SK-N-SH (cell line): ENCODE measurements at regions not wholly inside any gene's neighbourhood (a gene's known extent, or its start where the extent isn't known, plus 50 kb on each side); places are given as distances from the start of the nearest gene placed in this dataset.

Experiments used
- MXI1 ChIP-seq: IDR thresholded peaks from 2 replicates; pipeline ENCODE4 v1.6.1; 2012; ENCODE audit warnings: mild to moderate bottlenecking, low read depth, low read length, improper control_type of control experiment
- REST ChIP-seq: IDR thresholded peaks from 2 replicates; pipeline ENCODE4 v1.6.1; 2012; ENCODE audit warnings: mild to moderate bottlenecking, low read depth, low read length, moderate library complexity
- SIN3A ChIP-seq: IDR thresholded peaks from 2 replicates; pipeline ENCODE4 v1.6.1; 2012; ENCODE audit warnings: low read depth, mild to moderate bottlenecking, low read length, moderate library complexity, borderline replicate concordance

GRCh38 chr11:105491394-105491793 lies 118.5 kb upstream of the GRIA4 start:
- TF ChIP-seq MXI1 = no peak
- TF ChIP-seq SIN3A = no peak
- TF ChIP-seq REST = no peak
